HG03064 (cell line): ENCODE measurements at regions not wholly inside any gene's neighbourhood (a gene's known extent, or its start where the extent isn't known, plus 50 kb on each side); places are given as distances from the start of the nearest gene placed in this dataset.

Source experiments
- ATAC-seq: cut with Tn5 transposase; IDR thresholded peaks from one replicate; pipeline ENCODE4 v1.9.1; 2021; ENCODE audit warnings: low read depth; ENCODE audit not compliant: unreplicated experiment

- ATAC-seq = no peak
Measured at GRCh38 chr10:33820531-33820930, 486.1 kb upstream of the NRP1 start.

GRCh38 chr10:33819206-33819605 is 484.7 kb upstream of the NRP1 start:
- no peak for ATAC-seq

- ATAC-seq = no peak
Measured at GRCh38 chr10:33818343-33818742, 483.9 kb upstream of the NRP1 start.

- no peak for ATAC-seq
Measured at GRCh38 chr10:33817605-33818004, 483.1 kb upstream of the NRP1 start.

- ATAC-seq = no peak
Measured at GRCh38 chr10:33815776-33816175, 481.3 kb upstream of the NRP1 start.

GRCh38 chr10:33813871-33814270 is 479.4 kb upstream of the NRP1 start:
- no peak for ATAC-seq

GRCh38 chr10:33813415-33813814 is 478.9 kb upstream of the NRP1 start:
- no peak for ATAC-seq

- no peak for ATAC-seq
Measured at GRCh38 chr10:33812586-33812985, 478.1 kb upstream of the NRP1 start.

GRCh38 chr10:33810986-33811385 is 476.5 kb upstream of the NRP1 start:
- ATAC-seq = no peak

- ATAC-seq = no peak
Measured at GRCh38 chr10:33809732-33810131, 475.3 kb upstream of the NRP1 start.

GRCh38 chr10:33808475-33808874 is 474.0 kb upstream of the NRP1 start:
- no peak for ATAC-seq

GRCh38 chr10:33807531-33808359 is 473.3 kb upstream of the NRP1 start:
- ATAC-seq = no peak

- no peak for ATAC-seq
Measured at GRCh38 chr10:33805831-33806230, 471.4 kb upstream of the NRP1 start.

GRCh38 chr10:33804584-33804983 is 470.1 kb upstream of the NRP1 start:
- ATAC-seq = no peak

GRCh38 chr10:33803248-33803647 is 468.8 kb upstream of the NRP1 start:
- no peak for ATAC-seq

GRCh38 chr10:33802566-33802965 is 468.1 kb upstream of the NRP1 start:
- no peak for ATAC-seq

GRCh38 chr10:33801705-33802104 is 467.2 kb upstream of the NRP1 start:
- no peak for ATAC-seq

GRCh38 chr10:33800986-33801385 is 466.5 kb upstream of the NRP1 start:
- ATAC-seq = no peak

GRCh38 chr10:33800545-33800944 is 466.1 kb upstream of the NRP1 start:
- no peak for ATAC-seq

GRCh38 chr10:33799944-33800323 is 465.5 kb upstream of the NRP1 start:
- ATAC-seq = no peak

GRCh38 chr10:33799281-33799943 is 464.9 kb upstream of the NRP1 start:
- no peak for ATAC-seq

- no peak for ATAC-seq
Measured at GRCh38 chr10:33798754-33799153, 464.3 kb upstream of the NRP1 start.
